ENCODE measurements at regions not wholly inside any gene's neighbourhood (a gene's known extent, or its start where the extent isn't known, plus 50 kb on each side); places are given as distances from the start of the nearest gene placed in this dataset.

GRCh38 chr18:57991552-57991951, 52.5 kb upstream of the NEDD4L start:
- H3K4me1 ChIP-seq: no peaks in the 10 kb centered on the region
- no peaks in the 10 kb centered on the region for H3K9me3 ChIP-seq
- H3K4me3 ChIP-seq: no peak overlapping the region
- intact Hi-C loops (cut with DNase I): no loop called here
- TF ChIP-seq, protein P1, sequence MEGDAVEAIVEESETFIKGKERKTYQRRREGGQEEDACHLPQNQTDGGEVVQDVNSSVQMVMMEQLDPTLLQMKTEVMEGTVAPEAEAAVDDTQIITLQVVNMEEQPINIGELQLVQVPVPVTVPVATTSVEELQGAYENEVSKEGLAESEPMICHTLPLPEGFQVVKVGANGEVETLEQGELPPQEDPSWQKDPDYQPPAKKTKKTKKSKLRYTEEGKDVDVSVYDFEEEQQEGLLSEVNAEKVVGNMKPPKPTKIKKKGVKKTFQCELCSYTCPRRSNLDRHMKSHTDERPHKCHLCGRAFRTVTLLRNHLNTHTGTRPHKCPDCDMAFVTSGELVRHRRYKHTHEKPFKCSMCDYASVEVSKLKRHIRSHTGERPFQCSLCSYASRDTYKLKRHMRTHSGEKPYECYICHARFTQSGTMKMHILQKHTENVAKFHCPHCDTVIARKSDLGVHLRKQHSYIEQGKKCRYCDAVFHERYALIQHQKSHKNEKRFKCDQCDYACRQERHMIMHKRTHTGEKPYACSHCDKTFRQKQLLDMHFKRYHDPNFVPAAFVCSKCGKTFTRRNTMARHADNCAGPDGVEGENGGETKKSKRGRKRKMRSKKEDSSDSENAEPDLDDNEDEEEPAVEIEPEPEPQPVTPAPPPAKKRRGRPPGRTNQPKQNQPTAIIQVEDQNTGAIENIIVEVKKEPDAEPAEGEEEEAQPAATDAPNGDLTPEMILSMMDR (IDR thresholded peaks at IDR 0.05): no peak
- H3K27ac ChIP-seq: no peak overlapping the region
- H3K27me3 ChIP-seq: no peaks in the 10 kb centered on the region
- no peak for DNase-seq (ENCODE audit: low spot score in 2 of 2)
- H3K36me3 ChIP-seq: no peaks in the 10 kb centered on the region

DNA sequence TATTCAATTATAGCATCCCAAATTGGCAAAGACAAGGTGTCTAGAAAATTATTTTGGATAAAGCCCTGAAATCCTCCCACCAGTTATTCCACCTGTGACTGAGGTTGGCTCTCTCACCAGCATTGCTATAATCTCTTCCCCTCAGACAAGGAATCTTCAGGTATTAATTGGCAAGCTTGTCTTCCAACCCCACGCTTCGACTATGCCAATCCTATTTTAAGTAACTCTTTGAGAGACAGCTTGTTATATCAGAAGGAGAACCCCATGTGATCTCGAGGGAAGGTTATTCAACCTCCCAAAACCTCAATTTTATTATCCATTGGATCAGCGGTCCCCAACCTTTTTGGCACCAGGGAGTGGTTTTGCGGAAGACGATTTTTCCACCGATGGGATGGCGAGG, 54.5 kb upstream of the NEDD4L start:
- H3K27me3 ChIP-seq: no peaks in the 10 kb centered on the region
- no peak overlapping the region for H3K27ac ChIP-seq
- intact Hi-C loops (cut with DNase I): no loop called here
- no peaks in the 10 kb centered on the region for H3K36me3 ChIP-seq
- H3K4me3 ChIP-seq: no peak overlapping the region
- no peaks in the 10 kb centered on the region for H3K4me1 ChIP-seq
- no peaks in the 10 kb centered on the region for H3K9me3 ChIP-seq
- TF ChIP-seq, protein P1 (IDR thresholded peaks at IDR 0.05): no peak
- no peak for DNase-seq (ENCODE audit: low spot score in 2 of 2)

GRCh38 chr18:57984490-57985115, 59.4 kb upstream of the NEDD4L start:
- no peak for DNase-seq (ENCODE audit: low spot score in 2 of 2)
- Histone ChIP-seq H3K4me1 (no peaks in the 10 kb centered on the region), H3K4me3 (no peak overlapping the region), H3K36me3 (no peaks in the 10 kb centered on the region), H3K27ac (no peak overlapping the region), H3K27me3 (no peaks in the 10 kb centered on the region), H3K9me3 (no peaks in the 10 kb centered on the region)
- intact Hi-C loops (cut with DNase I): no loop called here
- TF ChIP-seq, protein P1 (IDR thresholded peaks at IDR 0.05): no peak

- DNase-seq (ENCODE audit: low spot score in 2 of 2): no peak
- H3K4me3 ChIP-seq: no peak overlapping the region
- H3K9me3 ChIP-seq: no peaks in the 10 kb centered on the region
- no peak overlapping the region for H3K27ac ChIP-seq
- no peaks in the 10 kb centered on the region for H3K27me3 ChIP-seq
- no peaks in the 10 kb centered on the region for H3K36me3 ChIP-seq
- intact Hi-C loops (cut with DNase I): no loop called here
- TF ChIP-seq, protein P1 (IDR thresholded peaks at IDR 0.05): no peak
- no peaks in the 10 kb centered on the region for H3K4me1 ChIP-seq
These were observed 60.1 kb upstream of the NEDD4L start for GRCh38 chr18:57983965-57984364.

DNA sequence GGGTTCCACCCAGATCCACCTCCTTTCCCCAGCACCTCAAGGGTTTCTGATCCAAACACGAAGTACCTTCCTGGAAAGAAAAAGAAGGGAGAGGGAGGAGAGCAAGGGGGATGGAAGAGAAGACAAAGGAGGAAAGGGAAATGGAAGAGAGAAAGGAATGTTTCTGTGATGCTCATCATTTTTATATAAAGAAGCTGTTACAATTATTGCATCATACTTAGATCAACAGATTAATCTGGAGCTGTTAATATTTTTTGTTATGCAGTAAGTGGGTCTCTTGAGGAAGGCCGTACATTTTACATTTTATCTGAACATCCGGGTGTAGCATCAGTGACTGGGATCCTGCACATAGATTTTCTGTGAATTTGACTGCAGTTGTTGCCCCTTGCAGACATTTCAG, 60.6 kb upstream of the NEDD4L start:
- no peak overlapping the region for H3K27ac ChIP-seq
- intact Hi-C loops (cut with DNase I): no loop called here
- H3K36me3 ChIP-seq: no peaks in the 10 kb centered on the region
- no peak for DNase-seq (ENCODE audit: low spot score in 2 of 2)
- no peak overlapping the region for H3K4me3 ChIP-seq
- TF ChIP-seq, protein P1 (IDR thresholded peaks at IDR 0.05): no peak
- H3K4me1 ChIP-seq: no peaks in the 10 kb centered on the region
- H3K27me3 ChIP-seq: no peaks in the 10 kb centered on the region
- H3K9me3 ChIP-seq: no peaks in the 10 kb centered on the region
